Tibial nerve (tissue), 4 donors: ENCODE measurements at regions not wholly inside any gene's neighbourhood (a gene's known extent, or its start where the extent isn't known, plus 50 kb on each side); places are given as distances from the start of the nearest gene placed in this dataset.

Experiments used
- DNase-seq, 2 donors: peaks; one replicate each; pipeline ENCODE4 v3.0.0-alpha.2; 2019; ENCODE audit warnings: low spot score in 2 of 2
- H3K27ac ChIP-seq, 4 donors: fragments of 200-600 bp; sonication (generic) in 3 of 4; one replicate each; pipeline ENCODE4 v1.5.1; 2017 to 2019; ENCODE audit warnings: mild to moderate bottlenecking in 1 of 4
- H3K27me3 ChIP-seq, 2 donors: fragments of 200-600 bp; sonication (generic) in 1 of 2; one replicate each; pipeline versions ENCODE4 v1.5.1 to v1.6.0; 2017 to 2019
- H3K36me3 ChIP-seq, 3 donors: fragments of 200-600 bp; sonication (generic); one replicate each; pipeline ENCODE4 v1.5.1; 2018 to 2019
- H3K4me1 ChIP-seq, 4 donors: fragments of 200-600 bp; sonication (generic) in 3 of 4; one replicate each; pipeline ENCODE4 v1.5.1; 2017 to 2019
- H3K4me3 ChIP-seq, 4 donors: fragments of 200-600 bp; sonication (generic) in 3 of 4; one replicate each; pipeline ENCODE4 v1.5.1; 2017 to 2019; ENCODE audit warnings: mild to moderate bottlenecking in 1 of 4, moderate library complexity in 1 of 4
- H3K9me3 ChIP-seq, 4 donors: fragments of 200-600 bp; sonication (generic) in 3 of 4; one replicate each; pipeline ENCODE4 v1.5.1; 2017 to 2019
- CTCF ChIP-seq, 5 experiments: fragments of 200-600 bp in 3 of 5; fragments of 450-650 bp in 2 of 5; sonication (generic) in 3 of 5; IDR thresholded peaks; one replicate each; pipeline ENCODE4 v1.5.1; 2016 to 2019; ENCODE audit warnings: antibody characterized with exemption in 5 of 5, mild to moderate bottlenecking in 3 of 5, moderate library complexity in 2 of 5
- EP300 ChIP-seq, 2 donors: sonication (generic); formaldehyde crosslinking; IDR thresholded peaks; one replicate each; pipeline ENCODE4 v1.6.1; 2017; ENCODE audit warnings: antibody characterized with exemption in 2 of 2, mild to moderate bottlenecking in 1 of 2
- POLR2A ChIP-seq, 2 donors: fragments of 450-650 bp; IDR thresholded peaks; one replicate each; pipeline ENCODE4 v1.6.1; 2017; ENCODE audit warnings: antibody characterized with exemption in 2 of 2, mild to moderate bottlenecking in 2 of 2, moderate library complexity in 2 of 2
- WGBS, 2 donors: methylation state at CpG; one replicate each; pipeline ENCODE4 v1.1.5; 2018; 5-methylcytosine and 5-hydroxymethylcytosine counted together

GRCh38 chr20:61173267-61173666, 78.8 kb upstream of the CDH4 start:
- Histone ChIP-seq H3K27me3 (no peaks in the 10 kb centered on the region), H3K27ac (no peak overlapping the region), H3K4me1 (no peaks in the 10 kb centered on the region), H3K36me3 (no peaks in the 10 kb centered on the region), H3K9me3 (no peaks in the 10 kb centered on the region), H3K4me3 (no peak overlapping the region)
- no peak for DNase-seq
- 98% methylated on average over 2 of the region's 2 CpGs for WGBS, 2 donors
- TF ChIP-seq POLR2A (IDR thresholded peaks at IDR 0.05) (no peak), CTCF (IDR thresholded peaks at IDR 0.05) (no peak), EP300 (IDR thresholded peaks at IDR 0.05) (no peak)

GRCh38 chr20:61173961-61174725, 77.9 kb upstream of the CDH4 start:
- no peaks in the 10 kb centered on the region for H3K27me3 ChIP-seq
- no peaks in the 10 kb centered on the region for H3K4me1 ChIP-seq
- no peak overlapping the region for H3K27ac ChIP-seq
- DNase-seq = no peak
- TF ChIP-seq EP300 (IDR thresholded peaks at IDR 0.05) (no peak), POLR2A (IDR thresholded peaks at IDR 0.05) (no peak), CTCF (IDR thresholded peaks at IDR 0.05) (no peak)
- WGBS, 2 donors = 86 to 89% methylated on average over 2 to 4 of the region's 4 CpGs
- no peak overlapping the region for H3K4me3 ChIP-seq
- H3K36me3 ChIP-seq = no peaks in the 10 kb centered on the region
- H3K9me3 ChIP-seq = no peaks in the 10 kb centered on the region

- no peaks in the 10 kb centered on the region for H3K36me3 ChIP-seq
- TF ChIP-seq POLR2A (IDR thresholded peaks at IDR 0.05) = no peak
- no peak for TF ChIP-seq CTCF (IDR thresholded peaks at IDR 0.05)
- no peak for TF ChIP-seq EP300 (IDR thresholded peaks at IDR 0.05)
- no peaks in the 10 kb centered on the region for H3K9me3 ChIP-seq
- DNase-seq = no peak
- H3K4me1 ChIP-seq = no peaks in the 10 kb centered on the region
- no peak overlapping the region for H3K27ac ChIP-seq
- 57 to 71% methylated on average over 1 of the region's 1 CpG for WGBS, 2 donors
- no peak overlapping the region for H3K4me3 ChIP-seq
- no peaks in the 10 kb centered on the region for H3K27me3 ChIP-seq
These were observed 75.2 kb upstream of the CDH4 start for GRCh38 chr20:61176874-61177273.

- Histone ChIP-seq H3K4me3 (no peak overlapping the region), H3K9me3 (no peaks in the 10 kb centered on the region), H3K4me1 (no peaks in the 10 kb centered on the region), H3K27ac (no peak overlapping the region), H3K27me3 (no peaks in the 10 kb centered on the region), H3K36me3 (no peaks in the 10 kb centered on the region)
- WGBS, 2 donors = 32 to 37% methylated on average over 6 of the region's 6 CpGs
- no peak for DNase-seq
- TF ChIP-seq CTCF (IDR thresholded peaks at IDR 0.05) (no peak), POLR2A (IDR thresholded peaks at IDR 0.05) (no peak), EP300 (IDR thresholded peaks at IDR 0.05) (no peak)
These were observed 73.5 kb upstream of the CDH4 start for GRCh38 chr20:61178551-61179071.

GRCh38 chr20:61184194-61184593, 67.9 kb upstream of the CDH4 start:
- WGBS, 2 donors = 67 to 83% methylated on average over 9 of the region's 9 CpGs
- TF ChIP-seq EP300 (IDR thresholded peaks at IDR 0.05) (no peak), POLR2A (IDR thresholded peaks at IDR 0.05) (no peak), CTCF (IDR thresholded peaks at IDR 0.05) (no peak)

More at GRCh38 chr20:61184194-61184593, 67.9 kb upstream of the CDH4 start:
- Histone ChIP-seq H3K9me3 (no peaks in the 10 kb centered on the region), H3K36me3 (no peaks in the 10 kb centered on the region), H3K4me3 (no peak overlapping the region), H3K4me1 (peaks cover 0 to 10% (median 0%) of the 10 kb centered on the region in 4 donors), H3K27ac (no peak overlapping the region), H3K27me3 (peaks cover 0 to 7% of the 10 kb centered on the region in 2 donors)
- DNase-seq = no peak
